Transverse colon (tissue), 3 donors: ENCODE measurements at regions not wholly inside any gene's neighbourhood (a gene's known extent, or its start where the extent isn't known, plus 50 kb on each side); places are given as distances from the start of the nearest gene placed in this dataset.

ENCODE experiments used
- CTCF ChIP-seq, 5 experiments: fragments of 200-600 bp in 3 of 5; fragments of 450-650 bp in 2 of 5; sonication (generic) in 3 of 5; IDR thresholded peaks; 1 replicate in 2 of 5; 2 replicates in 3 of 5; pipeline ENCODE4 v1.5.1; 2016 to 2017; ENCODE audit warnings: antibody characterized with exemption in 5 of 5, inconsistent platforms in 3 of 5, mild to moderate bottlenecking in 2 of 5, moderate library complexity in 1 of 5
- POLR2A ChIP-seq: fragments of 450-650 bp; IDR thresholded peaks from one replicate; pipeline ENCODE4 v1.6.1; 2016; ENCODE audit warnings: antibody characterized with exemption, mild to moderate bottlenecking, moderate library complexity

DNA sequence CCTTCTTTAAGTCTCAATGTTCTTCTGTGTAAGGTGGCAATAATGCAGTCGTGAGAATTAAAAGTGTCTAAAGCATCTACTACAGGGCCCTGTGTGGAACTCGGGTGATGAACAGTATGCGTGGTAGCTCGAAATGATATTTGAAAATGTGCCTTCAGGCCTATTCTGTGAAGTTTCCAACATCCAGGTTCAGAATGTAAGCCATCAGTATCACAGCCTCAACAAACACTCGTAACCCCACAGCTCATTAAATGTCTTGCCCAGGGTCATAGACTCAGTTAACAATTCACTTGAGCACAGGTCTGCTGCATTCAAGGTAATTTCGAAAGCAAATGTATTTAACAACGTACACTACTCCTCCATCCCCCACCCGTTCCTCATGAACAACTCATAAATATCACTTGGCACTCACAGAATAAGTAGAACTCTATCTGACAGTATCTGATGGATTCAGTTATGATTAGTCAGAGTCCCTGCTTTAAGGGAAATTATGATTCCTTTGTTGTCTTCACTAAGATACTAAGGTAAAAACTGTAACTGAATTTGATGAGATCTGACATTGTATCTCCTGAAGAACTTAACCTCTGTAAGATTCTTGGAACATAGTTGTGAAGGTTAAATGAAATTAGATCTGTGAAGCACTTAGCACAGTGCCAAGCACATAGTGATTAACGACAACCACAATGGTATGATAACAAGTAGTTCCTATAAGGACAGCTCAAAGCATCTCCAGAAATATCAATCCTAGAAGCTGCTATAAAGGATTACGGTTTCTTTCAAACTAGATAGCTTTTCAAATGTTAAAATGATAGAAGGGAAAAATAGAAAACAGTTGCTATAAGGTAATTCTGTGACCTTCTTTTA lies 642.3 kb downstream of the TBL1XR1 start:
- TF ChIP-seq CTCF (IDR thresholded peaks at IDR 0.05) (no peak), POLR2A (no peak)
